ENCODE measurements at regions not wholly inside any gene's neighbourhood (a gene's known extent, or its start where the extent isn't known, plus 50 kb on each side); places are given as distances from the start of the nearest gene placed in this dataset.

DNA sequence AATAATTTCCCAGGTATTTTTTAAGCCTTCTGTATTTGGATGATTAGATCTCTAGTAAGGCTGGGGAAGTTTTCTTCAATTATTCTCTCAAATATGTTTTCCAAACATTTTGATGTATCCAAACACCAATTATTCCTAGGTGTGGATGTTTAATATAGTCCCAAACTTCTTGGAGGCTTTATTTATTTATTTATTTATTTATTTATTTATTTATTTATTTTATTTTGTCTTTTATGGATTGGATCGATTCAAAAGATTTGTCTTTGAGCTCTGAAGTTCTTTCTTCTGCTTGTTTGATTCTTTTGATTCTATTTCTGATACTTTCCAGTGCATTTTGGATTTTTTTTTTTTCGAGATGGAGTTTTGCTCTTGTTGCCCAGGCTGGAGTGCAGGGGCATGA is 2267.9 kb upstream of the RAG2 start:
- Mint-ChIP-seq H3K4me1 (ENCODE audit: low read depth, unreplicated experiment) (no peaks in the 10 kb centered on the region), H3K9me3 (ENCODE audit: low read depth, unreplicated experiment) (peaks cover 21% of the 10 kb centered on the region), H3K4me3 (ENCODE audit: low read depth, unreplicated experiment) (no peak overlapping the region), H3K27me3 (ENCODE audit: unreplicated experiment) (no peaks in the 10 kb centered on the region), H3K27ac (ENCODE audit: unreplicated experiment) (no peak overlapping the region), H3K36me3 (ENCODE audit: insufficient read depth, unreplicated experiment) (no peaks in the 10 kb centered on the region)
- TF ChIP-seq CTCF (IDR thresholded peaks at IDR 0.05; ENCODE audit: unreplicated experiment) = no peak
- DNase-seq = no peak
- intact Hi-C loops (cut with micrococcal nuclease; ENCODE audit: unreplicated experiment) = no loop called here
- CTCF ChIA-PET = interaction anchor here (1.0 kb wide), 1 partner anchor 10 kb away, joined by 3 read pairs; no protein-coding TSS in a partner anchor
- BruUV-seq (replicated peaks) = no TSS peak

GRCh38 chr11:38842991-38843390 is 2245.0 kb upstream of the RAG2 start:
- no peak overlapping the region for H3K4me3 Mint-ChIP-seq (ENCODE audit: low read depth, unreplicated experiment)
- no peak for TF ChIP-seq CTCF (IDR thresholded peaks at IDR 0.05; ENCODE audit: unreplicated experiment)
- CTCF ChIA-PET = no interaction called here
- H3K27ac Mint-ChIP-seq (ENCODE audit: unreplicated experiment) = no peak overlapping the region
- intact Hi-C loops (cut with micrococcal nuclease; ENCODE audit: unreplicated experiment) = no loop called here
- H3K27me3 Mint-ChIP-seq (ENCODE audit: unreplicated experiment) = no peaks in the 10 kb centered on the region
- H3K9me3 Mint-ChIP-seq (ENCODE audit: low read depth, unreplicated experiment) = peaks cover 8% of the 10 kb centered on the region
- H3K4me1 Mint-ChIP-seq (ENCODE audit: low read depth, unreplicated experiment) = no peaks in the 10 kb centered on the region
- BruUV-seq (replicated peaks) = no TSS peak
- DNase-seq = no peak
- no peaks in the 10 kb centered on the region for H3K36me3 Mint-ChIP-seq (ENCODE audit: insufficient read depth, unreplicated experiment)

GRCh38 chr11:38839071-38839470 is 2241.0 kb upstream of the RAG2 start:
- CTCF ChIA-PET = no interaction called here
- no TSS peak for BruUV-seq (replicated peaks)

DNA sequence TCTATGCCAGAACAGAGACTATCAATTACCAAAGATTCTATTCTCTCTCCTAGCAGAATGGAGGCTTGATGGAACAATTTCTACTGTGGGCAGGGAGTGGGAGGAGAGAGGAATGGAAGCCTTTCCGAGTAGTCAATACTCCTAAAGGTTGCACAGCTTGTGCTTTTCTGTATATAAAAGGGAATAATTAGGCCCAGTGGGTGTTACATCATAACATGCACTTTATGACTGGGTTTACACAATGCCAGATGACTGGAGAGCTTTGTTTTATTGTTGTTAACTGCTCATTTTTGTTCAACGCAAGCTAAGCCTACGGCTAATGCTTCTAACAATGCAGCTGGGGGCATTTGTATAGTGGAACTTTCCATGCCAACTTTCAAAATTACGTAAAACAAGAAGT is 2237.9 kb upstream of the RAG2 start:
- H3K27me3 Mint-ChIP-seq (ENCODE audit: unreplicated experiment) = no peaks in the 10 kb centered on the region
- peaks cover 10% of the 10 kb centered on the region for H3K9me3 Mint-ChIP-seq (ENCODE audit: low read depth, unreplicated experiment)
- no peaks in the 10 kb centered on the region for H3K4me1 Mint-ChIP-seq (ENCODE audit: low read depth, unreplicated experiment)
- H3K27ac Mint-ChIP-seq (ENCODE audit: unreplicated experiment) = no peak overlapping the region
- CTCF ChIA-PET = no interaction called here
- intact Hi-C loops (cut with micrococcal nuclease; ENCODE audit: unreplicated experiment) = no loop called here
- H3K4me3 Mint-ChIP-seq (ENCODE audit: low read depth, unreplicated experiment) = no peak overlapping the region
- no peak for DNase-seq
- TF ChIP-seq CTCF (IDR thresholded peaks at IDR 0.05; ENCODE audit: unreplicated experiment) = no peak
- BruUV-seq (replicated peaks) = no TSS peak
- H3K36me3 Mint-ChIP-seq (ENCODE audit: insufficient read depth, unreplicated experiment) = no peaks in the 10 kb centered on the region

More at GRCh38 chr11:38839071-38839470, 2241.0 kb upstream of the RAG2 start:
- DNase-seq = no peak
- Mint-ChIP-seq H3K4me3 (ENCODE audit: low read depth, unreplicated experiment) (no peak overlapping the region), H3K27ac (ENCODE audit: unreplicated experiment) (no peak overlapping the region), H3K36me3 (ENCODE audit: insufficient read depth, unreplicated experiment) (no peaks in the 10 kb centered on the region), H3K27me3 (ENCODE audit: unreplicated experiment) (no peaks in the 10 kb centered on the region), H3K4me1 (ENCODE audit: low read depth, unreplicated experiment) (no peaks in the 10 kb centered on the region), H3K9me3 (ENCODE audit: low read depth, unreplicated experiment) (peaks cover 11% of the 10 kb centered on the region)
- intact Hi-C loops (cut with micrococcal nuclease; ENCODE audit: unreplicated experiment) = no loop called here
- no peak for TF ChIP-seq CTCF (IDR thresholded peaks at IDR 0.05; ENCODE audit: unreplicated experiment)

Measured in Calu3 (cell line).